ENCODE measurements at regions not wholly inside any gene's neighbourhood (a gene's known extent, or its start where the extent isn't known, plus 50 kb on each side); places are given as distances from the start of the nearest gene placed in this dataset.

- Histone ChIP-seq H2AFZ (ENCODE audit: low read length) (no peak overlapping the region), H4K20me1 (ENCODE audit: insufficient read depth, low read length) (no peaks in the 10 kb centered on the region), H3K4me1 (ENCODE audit: insufficient read depth, low read length) (peaks cover 7% of the 10 kb centered on the region; the same call in 1 of the 2 replicates), H3K27ac (ENCODE audit: extremely low read length, insufficient read depth, low read length) (no peak overlapping the region), H3K79me2 (ENCODE audit: insufficient read depth, low read length) (no peaks in the 10 kb centered on the region), H3K9ac (ENCODE audit: insufficient read depth, low read depth, low read length) (no peak overlapping the region), H3K36me3 (replicated peaks in 1 of 2; ENCODE audit: control insufficient read depth in 1 of 2, insufficient read depth in 2 of 2, low read length in 2 of 2) (no peaks in the 10 kb centered on the region), H3K4me2 (ENCODE audit: low read depth, low read length) (no peak overlapping the region), H3K9me3 (ENCODE audit: low read length) (no peaks in the 10 kb centered on the region), H3K27me3 (ENCODE audit: control insufficient read depth in 1 of 2, insufficient read depth in 2 of 2, low read length in 2 of 2) (peaks cover 0 to 15% of the 10 kb centered on the region in 2 experiments; a peak in 3 of 5 replicates), H3K4me3 (replicated peaks in 1 of 3; ENCODE audit: insufficient read depth in 1 of 3, low read depth in 2 of 3, low read length in 3 of 3) (no peak overlapping the region)
- 67% methylated on average over 5 of the region's 9 CpGs for WGBS (ENCODE audit: low lambda C conversion rate)
- ChIA-PET CTCF (ENCODE audit: low intra/inter-chr PET ratio, low total read pairs) (no interaction called here), POLR2A (no interaction called here)
- intact Hi-C loops (cut with micrococcal nuclease; ENCODE audit: unreplicated experiment), result no loop called here
- DNase-seq (ENCODE audit: low spot score) (no peak), FAIRE-seq (no peak), ATAC-seq (no peak)
- no TSS peak for BruUV-seq (replicated peaks)
- in situ Hi-C loops (cut with HindIII; ENCODE audit: extremely low pct_ligation_motif_present, low pct_unique_long_range_greater_than_20kb), result no loop called here
- TF ChIP-seq SMAD3 (CRISPR knock-in tag; IDR thresholded peaks at IDR 0.05), result no peak
- TF ChIP-seq ZNF460 (CRISPR knock-in tag; IDR thresholded peaks at IDR 0.05; ENCODE audit: borderline replicate concordance), result no peak
- TF ChIP-seq NCOR1 (IDR thresholded peaks at IDR 0.05; ENCODE audit: borderline replicate concordance, low read length), result no peak
- no peak for TF ChIP-seq KDM4B (CRISPR knock-in tag; IDR thresholded peaks at IDR 0.05)
- TF ChIP-seq POGZ (CRISPR knock-in tag; IDR thresholded peaks at IDR 0.05), result no peak
- no peak for TF ChIP-seq ZHX1 (CRISPR knock-in tag; IDR thresholded peaks at IDR 0.05; ENCODE audit: low read depth)
- no peak for TF ChIP-seq RORA (CRISPR knock-in tag; IDR thresholded peaks at IDR 0.05)
- no peak for TF ChIP-seq KIAA2018 (CRISPR knock-in tag; IDR thresholded peaks at IDR 0.05; ENCODE audit: borderline replicate concordance)
- TF ChIP-seq ZNF230 (CRISPR knock-in tag; IDR thresholded peaks at IDR 0.05), result no peak
- TF ChIP-seq CSRNP2 (CRISPR knock-in tag; conservative IDR thresholded peaks at IDR 0.05; ENCODE audit: low read depth), result no peak
Measured at GRCh38 chr6:167437888-167438484, 113.1 kb downstream of the TTLL2 start.
